NT2/D1 (cell line): ENCODE measurements at regions not wholly inside any gene's neighbourhood (a gene's known extent, or its start where the extent isn't known, plus 50 kb on each side); places are given as distances from the start of the nearest gene placed in this dataset.

ENCODE experiments used
- SUZ12 ChIP-seq: IDR thresholded peaks from 2 replicates; pipeline ENCODE4 v1.6.1; 2011; ENCODE audit not compliant: insufficient read length, insufficient read depth; ENCODE audit errors: extremely low read depth
- ZNF274 ChIP-seq: IDR thresholded peaks from 2 replicates; pipeline ENCODE4 v1.6.1; 2011; ENCODE audit warnings: mild to moderate bottlenecking, low read depth, low read length

- TF ChIP-seq SUZ12: no peak
- no peak for TF ChIP-seq ZNF274
Observed at GRCh38 chr10:16014469-16014868, 154.2 kb upstream of the MINDY3 start.
